ENCODE measurements at regions not wholly inside any gene's neighbourhood (a gene's known extent, or its start where the extent isn't known, plus 50 kb on each side); places are given as distances from the start of the nearest gene placed in this dataset.

DNA sequence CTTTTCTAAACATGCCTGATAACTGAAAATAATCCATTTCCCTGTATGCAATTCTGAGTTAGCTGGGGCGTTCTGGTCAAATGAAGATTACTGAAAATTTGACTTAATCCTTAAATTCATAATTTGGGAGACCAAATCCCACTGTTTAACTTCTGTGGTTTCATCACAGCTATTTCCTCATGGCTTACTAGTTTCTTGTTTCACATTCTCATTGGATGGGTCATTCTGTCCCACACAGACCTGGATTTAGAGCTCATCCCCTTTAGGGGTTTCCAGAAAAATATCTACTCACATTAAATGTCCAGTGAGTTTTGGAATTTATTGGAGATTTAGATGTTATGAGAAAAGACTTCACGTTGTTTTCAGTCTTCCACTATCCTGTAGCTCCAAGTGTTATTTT, 709.3 kb upstream of the KLHL1 start:
- TF ChIP-seq, protein P1, sequence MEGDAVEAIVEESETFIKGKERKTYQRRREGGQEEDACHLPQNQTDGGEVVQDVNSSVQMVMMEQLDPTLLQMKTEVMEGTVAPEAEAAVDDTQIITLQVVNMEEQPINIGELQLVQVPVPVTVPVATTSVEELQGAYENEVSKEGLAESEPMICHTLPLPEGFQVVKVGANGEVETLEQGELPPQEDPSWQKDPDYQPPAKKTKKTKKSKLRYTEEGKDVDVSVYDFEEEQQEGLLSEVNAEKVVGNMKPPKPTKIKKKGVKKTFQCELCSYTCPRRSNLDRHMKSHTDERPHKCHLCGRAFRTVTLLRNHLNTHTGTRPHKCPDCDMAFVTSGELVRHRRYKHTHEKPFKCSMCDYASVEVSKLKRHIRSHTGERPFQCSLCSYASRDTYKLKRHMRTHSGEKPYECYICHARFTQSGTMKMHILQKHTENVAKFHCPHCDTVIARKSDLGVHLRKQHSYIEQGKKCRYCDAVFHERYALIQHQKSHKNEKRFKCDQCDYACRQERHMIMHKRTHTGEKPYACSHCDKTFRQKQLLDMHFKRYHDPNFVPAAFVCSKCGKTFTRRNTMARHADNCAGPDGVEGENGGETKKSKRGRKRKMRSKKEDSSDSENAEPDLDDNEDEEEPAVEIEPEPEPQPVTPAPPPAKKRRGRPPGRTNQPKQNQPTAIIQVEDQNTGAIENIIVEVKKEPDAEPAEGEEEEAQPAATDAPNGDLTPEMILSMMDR (IDR thresholded peaks at IDR 0.05), result no peak
- TF ChIP-seq POLR2A (IDR thresholded peaks at IDR 0.05; ENCODE audit: low read length) (no peak), NR3C1 (IDR thresholded peaks at IDR 0.05) (no peak), EP300 (IDR thresholded peaks at IDR 0.05) (no peak), RFX5 (IDR thresholded peaks at IDR 0.05) (no peak)
